ENCODE measurements at regions not wholly inside any gene's neighbourhood (a gene's known extent, or its start where the extent isn't known, plus 50 kb on each side); places are given as distances from the start of the nearest gene placed in this dataset.
"Not testable (repeated sequence)": the region's sequence is repeated elsewhere in the genome, so short reads cannot be mapped to it uniquely, and the experiment has no call there.

- Histone ChIP-seq H3K9ac (ENCODE audit: low read depth, low read length) (no peak overlapping the region), H3K4me1 (ENCODE audit: insufficient read depth, low read length) (peaks cover 24% of the 10 kb centered on the region), H3K9me3 (ENCODE audit: control insufficient read depth, insufficient read depth, low read length) (no peaks in the 10 kb centered on the region), H3K36me3 (ENCODE audit: insufficient read depth, low read length) (no peaks in the 10 kb centered on the region)
Observed at GRCh38 chr11:126135235-126136176, 72.8 kb upstream of the CDON start.

- Histone ChIP-seq H3K36me3 (ENCODE audit: insufficient read depth, low read length) (no peaks in the 10 kb centered on the region), H3K4me1 (ENCODE audit: insufficient read depth, low read length) (peaks cover 16% of the 10 kb centered on the region), H3K9ac (ENCODE audit: low read depth, low read length) (no peak overlapping the region), H3K9me3 (ENCODE audit: control insufficient read depth, insufficient read depth, low read length) (no peaks in the 10 kb centered on the region)
Observed at GRCh38 chr11:126134461-126135155, 71.9 kb upstream of the CDON start.

GRCh38 chr11:126133901-126134300, 71.2 kb upstream of the CDON start:
- no peaks in the 10 kb centered on the region for H3K9me3 ChIP-seq (ENCODE audit: control insufficient read depth, insufficient read depth, low read length)
- no peak overlapping the region for H3K9ac ChIP-seq (ENCODE audit: low read depth, low read length)
- no peaks in the 10 kb centered on the region for H3K36me3 ChIP-seq (ENCODE audit: insufficient read depth, low read length)
- H3K4me1 ChIP-seq (ENCODE audit: insufficient read depth, low read length) = peaks cover 8% of the 10 kb centered on the region; the same call in 1 of the 2 replicates

GRCh38 chr11:126132319-126132718, 69.7 kb upstream of the CDON start:
- H3K9ac ChIP-seq (ENCODE audit: low read depth, low read length) = no peak overlapping the region

DNA sequence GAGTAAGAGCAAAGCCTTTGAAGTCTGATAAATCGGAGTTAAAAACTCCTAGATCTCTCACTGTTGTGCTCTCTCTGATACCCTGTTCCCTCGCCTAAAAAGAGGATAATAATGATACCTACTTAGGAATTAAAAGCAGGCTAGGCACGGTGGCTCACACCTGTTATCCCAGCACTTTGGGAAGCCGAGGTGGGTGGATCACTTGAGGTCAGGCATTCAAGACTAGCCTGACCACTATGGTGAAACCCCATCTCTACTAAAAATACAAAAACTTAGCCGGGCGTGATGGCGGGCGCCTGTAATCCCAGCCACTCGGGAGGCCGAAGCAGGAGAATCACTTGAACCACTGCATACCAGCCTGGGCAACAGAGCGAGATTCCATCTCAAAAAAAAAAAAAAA, 68.1 kb upstream of the CDON start:
- H3K9me3 ChIP-seq (ENCODE audit: control insufficient read depth, insufficient read depth, low read length); H3K36me3 ChIP-seq (ENCODE audit: insufficient read depth, low read length); H3K9ac ChIP-seq (ENCODE audit: low read depth, low read length); H3K4me1 ChIP-seq (ENCODE audit: insufficient read depth, low read length): not testable (repeated sequence)

More at GRCh38 chr11:126132319-126132718, 69.7 kb upstream of the CDON start:
- no peaks in the 10 kb centered on the region for H3K36me3 ChIP-seq (ENCODE audit: insufficient read depth, low read length)
- H3K9me3 ChIP-seq (ENCODE audit: control insufficient read depth, insufficient read depth, low read length) = no peaks in the 10 kb centered on the region
- peaks cover 8% of the 10 kb centered on the region; the same call in 1 of the 2 replicates for H3K4me1 ChIP-seq (ENCODE audit: insufficient read depth, low read length)

DNA sequence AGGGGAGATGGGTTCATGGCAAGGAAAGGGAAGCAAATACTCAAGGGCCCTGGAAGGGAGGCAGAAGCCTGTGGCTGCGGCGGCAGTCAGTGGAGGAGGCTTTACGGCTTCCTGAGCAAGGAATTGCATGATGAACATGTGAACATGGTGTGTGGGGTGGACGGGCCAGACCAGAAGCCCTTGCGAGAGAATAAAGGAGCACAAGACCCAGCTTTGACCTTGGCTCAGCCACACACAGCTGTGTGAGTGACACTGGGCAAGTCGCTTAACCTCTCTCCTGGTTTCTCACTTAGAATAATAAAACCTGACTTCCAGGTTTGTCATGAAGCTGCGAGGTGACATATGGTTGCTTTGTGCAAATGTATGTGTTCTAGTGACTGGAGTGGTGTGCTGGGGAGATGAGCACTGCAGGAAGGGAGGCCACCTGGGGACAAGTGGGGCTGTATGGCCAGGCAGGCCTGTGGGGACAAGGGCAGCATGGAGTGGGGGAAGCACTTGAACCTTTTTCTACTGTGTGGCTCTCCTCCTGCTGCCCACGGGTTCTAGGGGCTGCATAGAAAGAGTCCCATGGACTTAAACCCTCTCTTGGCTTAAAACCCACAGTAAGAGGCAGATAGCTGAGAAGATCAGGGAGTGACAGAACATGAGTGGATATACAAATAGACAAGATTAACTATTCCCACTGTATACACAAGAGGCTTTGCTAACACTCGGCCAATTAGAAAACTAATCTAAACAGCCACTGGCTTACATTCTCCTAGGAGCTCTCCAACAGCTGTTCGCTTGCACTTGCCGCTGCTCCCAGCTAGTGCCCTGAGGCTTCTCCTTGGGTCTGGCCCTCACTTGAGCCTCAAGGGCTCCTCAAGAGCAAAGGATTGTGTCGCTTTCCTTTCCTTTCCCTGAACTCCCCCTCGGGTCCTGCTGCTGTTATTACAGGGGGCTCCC, 67.3 kb upstream of the CDON start:
- Histone ChIP-seq H3K4me1 (ENCODE audit: insufficient read depth, low read length) (peaks cover 8% of the 10 kb centered on the region; the same call in 1 of the 2 replicates), H3K9ac (ENCODE audit: low read depth, low read length) (no peak overlapping the region), H3K36me3 (ENCODE audit: insufficient read depth, low read length) (no peaks in the 10 kb centered on the region), H3K9me3 (ENCODE audit: control insufficient read depth, insufficient read depth, low read length) (no peaks in the 10 kb centered on the region)

- H3K36me3 ChIP-seq (ENCODE audit: insufficient read depth, low read length) = no peaks in the 10 kb centered on the region
- no peaks in the 10 kb centered on the region for H3K9me3 ChIP-seq (ENCODE audit: control insufficient read depth, insufficient read depth, low read length)
- H3K9ac ChIP-seq (ENCODE audit: low read depth, low read length) = no peak overlapping the region
- peaks cover 5% of the 10 kb centered on the region; the same call in 1 of the 2 replicates for H3K4me1 ChIP-seq (ENCODE audit: insufficient read depth, low read length)
Observed at GRCh38 chr11:126127898-126128297, 65.2 kb upstream of the CDON start.

GRCh38 chr11:126127284-126127845, 64.7 kb upstream of the CDON start:
- no peak overlapping the region for H3K9ac ChIP-seq (ENCODE audit: low read depth, low read length)

DNA sequence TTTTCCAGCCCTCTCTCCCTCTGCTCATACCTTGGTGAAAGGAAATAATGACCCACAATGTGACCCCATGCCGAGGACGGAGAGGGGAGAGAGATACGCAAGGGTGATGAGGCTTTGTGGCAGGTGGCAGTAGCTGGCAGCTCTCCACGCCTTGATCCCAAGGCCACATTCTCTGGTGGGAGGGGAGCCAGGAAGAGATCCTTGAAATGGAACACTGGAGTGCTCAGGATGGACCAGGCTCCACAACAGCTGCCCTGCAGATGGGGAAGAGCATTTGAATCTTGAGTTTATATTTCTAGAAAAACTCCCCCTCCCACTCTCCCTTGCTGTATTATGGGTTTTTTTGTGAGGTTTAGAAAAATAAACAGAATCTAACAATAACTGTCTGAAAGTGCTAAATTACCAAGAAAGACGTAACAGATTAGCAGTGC, 61.6 kb upstream of the CDON start:
- Histone ChIP-seq H3K9ac (ENCODE audit: low read depth, low read length) (no peak overlapping the region), H3K36me3 (ENCODE audit: insufficient read depth, low read length) (no peaks in the 10 kb centered on the region), H3K4me1 (ENCODE audit: insufficient read depth, low read length) (no peaks in the 10 kb centered on the region), H3K9me3 (ENCODE audit: control insufficient read depth, insufficient read depth, low read length) (no peaks in the 10 kb centered on the region)

More at GRCh38 chr11:126127284-126127845, 64.7 kb upstream of the CDON start:
- H3K4me1 ChIP-seq (ENCODE audit: insufficient read depth, low read length) = peaks cover 1% of the 10 kb centered on the region; the same call in 1 of the 2 replicates
- H3K9me3 ChIP-seq (ENCODE audit: control insufficient read depth, insufficient read depth, low read length) = no peaks in the 10 kb centered on the region
- no peaks in the 10 kb centered on the region for H3K36me3 ChIP-seq (ENCODE audit: insufficient read depth, low read length)

- H3K36me3 ChIP-seq (ENCODE audit: insufficient read depth, low read length) = no peaks in the 10 kb centered on the region
- no peaks in the 10 kb centered on the region for H3K4me1 ChIP-seq (ENCODE audit: insufficient read depth, low read length)
- no peak overlapping the region for H3K9ac ChIP-seq (ENCODE audit: low read depth, low read length)
- no peaks in the 10 kb centered on the region for H3K9me3 ChIP-seq (ENCODE audit: control insufficient read depth, insufficient read depth, low read length)
Observed at GRCh38 chr11:126123686-126124085, 61.0 kb upstream of the CDON start.

DNA sequence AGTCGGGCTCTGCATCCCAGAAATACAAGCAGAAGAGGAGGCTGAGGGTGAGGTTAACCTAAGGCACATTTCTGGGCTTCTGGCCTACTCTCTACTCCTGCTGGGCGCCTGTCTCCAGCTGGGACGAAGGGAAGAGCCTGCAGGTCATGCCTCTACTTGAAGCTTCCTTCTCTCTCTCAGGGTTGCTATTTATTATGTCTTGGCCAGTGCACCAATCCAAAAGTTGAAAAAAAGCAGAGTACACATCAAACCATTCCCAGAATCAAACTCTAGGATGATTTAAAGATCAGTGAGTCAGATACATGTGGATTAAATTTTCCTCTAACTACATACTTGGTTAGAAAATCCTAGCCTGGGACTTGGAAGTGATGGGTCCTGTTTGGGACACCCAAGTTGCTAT, 60.2 kb upstream of the CDON start:
- Histone ChIP-seq H3K36me3 (ENCODE audit: insufficient read depth, low read length) (no peaks in the 10 kb centered on the region), H3K9ac (ENCODE audit: low read depth, low read length) (no peak overlapping the region), H3K9me3 (ENCODE audit: control insufficient read depth, insufficient read depth, low read length) (no peaks in the 10 kb centered on the region), H3K4me1 (ENCODE audit: insufficient read depth, low read length) (no peaks in the 10 kb centered on the region)

- H3K9ac ChIP-seq (ENCODE audit: low read depth, low read length) = no peak overlapping the region
- H3K4me1 ChIP-seq (ENCODE audit: insufficient read depth, low read length) = no peaks in the 10 kb centered on the region
- H3K9me3 ChIP-seq (ENCODE audit: control insufficient read depth, insufficient read depth, low read length) = no peaks in the 10 kb centered on the region
Observed at GRCh38 chr11:126121296-126121695, 58.6 kb upstream of the CDON start.

DNA sequence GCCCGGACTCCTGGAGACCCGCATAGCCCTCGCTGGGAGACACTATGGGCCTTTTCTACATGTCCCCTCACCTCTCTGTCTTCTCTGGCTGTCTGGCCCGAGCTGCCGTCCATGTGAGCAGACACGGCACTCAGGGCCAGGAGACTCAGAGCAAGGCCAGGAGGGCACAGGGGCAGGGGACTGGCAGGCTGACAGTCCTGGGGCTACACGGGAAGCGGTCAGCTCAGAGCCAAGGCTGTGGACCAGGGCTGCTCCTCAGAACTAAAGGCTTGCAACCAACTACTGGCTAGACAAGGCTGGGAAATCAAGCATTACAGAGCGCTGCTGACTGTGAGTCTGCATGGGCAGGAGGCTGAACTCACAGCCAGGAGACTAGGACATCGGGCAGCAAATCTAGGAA, 56.1 kb upstream of the CDON start:
- no peaks in the 10 kb centered on the region; the same call in 1 of the 2 replicates for H3K4me1 ChIP-seq (ENCODE audit: insufficient read depth, low read length)
- H3K36me3 ChIP-seq (ENCODE audit: insufficient read depth, low read length) = no peaks in the 10 kb centered on the region
- H3K9ac ChIP-seq (ENCODE audit: low read depth, low read length) = no peak overlapping the region
- no peaks in the 10 kb centered on the region for H3K9me3 ChIP-seq (ENCODE audit: control insufficient read depth, insufficient read depth, low read length)

More at GRCh38 chr11:126121296-126121695, 58.6 kb upstream of the CDON start:
- no peaks in the 10 kb centered on the region for H3K36me3 ChIP-seq (ENCODE audit: insufficient read depth, low read length)
